ENCODE measurements at regions not wholly inside any gene's neighbourhood (a gene's known extent, or its start where the extent isn't known, plus 50 kb on each side); places are given as distances from the start of the nearest gene placed in this dataset.

- no peak for TF ChIP-seq NCOA6 (IDR thresholded peaks at IDR 0.05)
- no peak for TF ChIP-seq GTF2A2 (tag; IDR thresholded peaks at IDR 0.05)
- no peak for TF ChIP-seq CREB1 (IDR thresholded peaks at IDR 0.05)
- no peak for TF ChIP-seq CREB1 (CRISPR knock-in tag; IDR thresholded peaks at IDR 0.05)
Observed at GRCh38 chr1:163844459-163844858, 522.7 kb downstream of the NUF2 start.

Data from K562 (cell line).